SKM-1 (cell line): ENCODE measurements at regions not wholly inside any gene's neighbourhood (a gene's known extent, or its start where the extent isn't known, plus 50 kb on each side); places are given as distances from the start of the nearest gene placed in this dataset.
"Not testable (repeated sequence)": the region's sequence is repeated elsewhere in the genome, so short reads cannot be mapped to it uniquely, and the experiment has no call there.

ENCODE experiments used
- DNase-seq: peaks from one replicate; lab custom pipeline; 2025; ENCODE audit not compliant: unreplicated experiment; lab: John Stamatoyannopoulos, UW

GRCh38 chr2:150271952-150272802 is 215.3 kb downstream of the RND3 start:
- DNase-seq = no peak

GRCh38 chr2:150267651-150268415 is 219.6 kb downstream of the RND3 start:
- no peak for DNase-seq

GRCh38 chr2:150266931-150267330 is 220.5 kb downstream of the RND3 start:
- no peak for DNase-seq

- no peak for DNase-seq
These were observed 223.0 kb downstream of the RND3 start for GRCh38 chr2:150264442-150264841.

GRCh38 chr2:150261691-150262090 is 225.8 kb downstream of the RND3 start:
- no peak for DNase-seq

- DNase-seq = no peak
These were observed 226.8 kb downstream of the RND3 start for GRCh38 chr2:150260636-150261035.

GRCh38 chr2:150259746-150260145 is 227.7 kb downstream of the RND3 start:
- DNase-seq = no peak

- no peak for DNase-seq
These were observed 228.6 kb downstream of the RND3 start for GRCh38 chr2:150258781-150259307.

- no peak for DNase-seq
These were observed 230.7 kb downstream of the RND3 start for GRCh38 chr2:150256736-150257135.

GRCh38 chr2:150255528-150255927 is 231.9 kb downstream of the RND3 start:
- no peak for DNase-seq

- not testable (repeated sequence) for DNase-seq
These were observed 237.7 kb downstream of the RND3 start for GRCh38 chr2:150249735-150250134.

- DNase-seq = no peak
These were observed 240.0 kb downstream of the RND3 start for GRCh38 chr2:150247481-150247880.

- no peak for DNase-seq
These were observed 252.6 kb downstream of the RND3 start for GRCh38 chr2:150234787-150235446.

GRCh38 chr2:150232871-150233270 is 254.6 kb downstream of the RND3 start:
- DNase-seq = no peak

- no peak for DNase-seq
These were observed 255.1 kb downstream of the RND3 start for GRCh38 chr2:150232321-150232720.

GRCh38 chr2:150230616-150231015 is 256.9 kb downstream of the RND3 start:
- no peak for DNase-seq

GRCh38 chr2:150230004-150230403 is 257.5 kb downstream of the RND3 start:
- no peak for DNase-seq

- DNase-seq = no peak
These were observed 258.5 kb downstream of the RND3 start for GRCh38 chr2:150228936-150229335.

- DNase-seq = no peak
These were observed 262.4 kb downstream of the RND3 start for GRCh38 chr2:150225030-150225429.

- DNase-seq = no peak
These were observed 263.1 kb downstream of the RND3 start for GRCh38 chr2:150224321-150224720.

- DNase-seq = no peak
These were observed 264.5 kb downstream of the RND3 start for GRCh38 chr2:150222942-150223341.
